ENCODE measurements at regions not wholly inside any gene's neighbourhood (a gene's known extent, or its start where the extent isn't known, plus 50 kb on each side); places are given as distances from the start of the nearest gene placed in this dataset.

DNA sequence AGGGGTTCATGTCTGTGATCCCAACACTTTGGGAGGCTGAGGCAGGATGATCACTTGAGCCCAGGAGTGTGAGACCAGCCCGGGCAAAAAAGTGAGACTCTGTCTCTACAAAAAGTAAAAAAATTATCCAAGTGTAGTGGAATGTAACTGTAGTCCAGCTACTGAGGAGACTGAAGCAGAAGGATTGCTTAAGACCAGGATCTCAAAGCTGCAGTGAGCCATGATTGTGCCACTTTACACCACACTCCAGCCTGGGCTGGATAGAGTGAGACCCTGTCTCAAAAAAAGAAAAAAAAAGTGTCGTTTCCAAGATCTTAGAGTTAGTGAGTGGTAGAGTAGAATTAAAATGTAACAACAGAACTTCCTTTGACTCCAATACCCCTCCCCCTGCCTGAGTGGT is 589.4 kb upstream of the MBL2 start:
- TF ChIP-seq, protein P1, sequence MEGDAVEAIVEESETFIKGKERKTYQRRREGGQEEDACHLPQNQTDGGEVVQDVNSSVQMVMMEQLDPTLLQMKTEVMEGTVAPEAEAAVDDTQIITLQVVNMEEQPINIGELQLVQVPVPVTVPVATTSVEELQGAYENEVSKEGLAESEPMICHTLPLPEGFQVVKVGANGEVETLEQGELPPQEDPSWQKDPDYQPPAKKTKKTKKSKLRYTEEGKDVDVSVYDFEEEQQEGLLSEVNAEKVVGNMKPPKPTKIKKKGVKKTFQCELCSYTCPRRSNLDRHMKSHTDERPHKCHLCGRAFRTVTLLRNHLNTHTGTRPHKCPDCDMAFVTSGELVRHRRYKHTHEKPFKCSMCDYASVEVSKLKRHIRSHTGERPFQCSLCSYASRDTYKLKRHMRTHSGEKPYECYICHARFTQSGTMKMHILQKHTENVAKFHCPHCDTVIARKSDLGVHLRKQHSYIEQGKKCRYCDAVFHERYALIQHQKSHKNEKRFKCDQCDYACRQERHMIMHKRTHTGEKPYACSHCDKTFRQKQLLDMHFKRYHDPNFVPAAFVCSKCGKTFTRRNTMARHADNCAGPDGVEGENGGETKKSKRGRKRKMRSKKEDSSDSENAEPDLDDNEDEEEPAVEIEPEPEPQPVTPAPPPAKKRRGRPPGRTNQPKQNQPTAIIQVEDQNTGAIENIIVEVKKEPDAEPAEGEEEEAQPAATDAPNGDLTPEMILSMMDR (IDR thresholded peaks at IDR 0.05): no peak
- TF ChIP-seq EZH2phosphoT487 (IDR thresholded peaks at IDR 0.05): no peak
- no peak for TF ChIP-seq EZH2 (IDR thresholded peaks at IDR 0.05)
